H9 (cell line): ENCODE measurements at regions not wholly inside any gene's neighbourhood (a gene's known extent, or its start where the extent isn't known, plus 50 kb on each side); places are given as distances from the start of the nearest gene placed in this dataset.

Experiments used
- DNase-seq: peaks from one replicate; pipeline ENCODE4 v3.0.0-alpha.2; 2017
- H2AFZ ChIP-seq: one replicate; pipeline ENCODE4 v1.6.1; 2013; ENCODE audit warnings: mild to moderate bottlenecking, low read length, control low read depth, moderate library complexity
- H2AK5ac ChIP-seq: 2 replicates; pipeline ENCODE4 v1.6.1; 2013; ENCODE audit warnings: low read length, control low read depth, mixed read lengths; ENCODE audit not compliant: insufficient read length
- H2BK120ac ChIP-seq: one replicate; pipeline ENCODE4 v1.6.1; 2013; ENCODE audit warnings: low read depth, mild to moderate bottlenecking, low read length, control low read depth, inconsistent platforms; ENCODE audit not compliant: poor library complexity, severe bottlenecking
- H2BK12ac ChIP-seq: 2 replicates; pipeline ENCODE4 v1.6.1; 2013; ENCODE audit warnings: low read length, control low read depth, mixed read lengths, low read depth; ENCODE audit not compliant: insufficient read length
- H2BK15ac ChIP-seq: 2 replicates; pipeline ENCODE4 v1.6.1; 2013; ENCODE audit warnings: low read depth, low read length, control low read depth
- H2BK20ac ChIP-seq: one replicate; pipeline ENCODE4 v1.6.1; 2013; ENCODE audit warnings: low read depth, mild to moderate bottlenecking, low read length, control low read depth, inconsistent platforms; ENCODE audit not compliant: poor library complexity, severe bottlenecking
- H2BK5ac ChIP-seq: 2 replicates; pipeline ENCODE4 v1.6.1; 2013; ENCODE audit warnings: low read length, control low read depth, mixed read lengths; ENCODE audit not compliant: insufficient read length
- H3K14ac ChIP-seq: 2 replicates; pipeline ENCODE4 v1.6.1; 2013; ENCODE audit warnings: low read length, control low read depth; ENCODE audit not compliant: insufficient read depth
- H3K18ac ChIP-seq: 2 replicates; pipeline ENCODE4 v1.6.1; 2013; ENCODE audit warnings: low read depth, mild to moderate bottlenecking, mixed read lengths, low read length, control low read depth; ENCODE audit not compliant: insufficient read length
- H3K23ac ChIP-seq: 2 replicates; pipeline ENCODE4 v1.6.1; 2013; ENCODE audit warnings: low read length, control low read depth, mixed read lengths, low read depth; ENCODE audit not compliant: insufficient read length
- H3K23me2 ChIP-seq: 2 replicates; pipeline ENCODE4 v1.6.1; 2013; ENCODE audit warnings: low read depth, mild to moderate bottlenecking, mixed read lengths, low read length, control low read depth; ENCODE audit not compliant: insufficient read length, poor library complexity, severe bottlenecking
- H3K27ac ChIP-seq: 2 replicates; pipeline ENCODE4 v1.5.1; 2013; ENCODE audit warnings: low read length, control low read depth, mixed read lengths, low read depth; ENCODE audit not compliant: insufficient read length
- H3K27me3 ChIP-seq: 2 replicates; pipeline ENCODE4 v1.6.1; 2013; ENCODE audit warnings: low read length, control low read depth, inconsistent platforms; ENCODE audit not compliant: insufficient read depth
- H3K4ac ChIP-seq: 2 replicates; pipeline ENCODE4 v1.6.1; 2013; ENCODE audit warnings: low read depth, mild to moderate bottlenecking, control low read depth, inconsistent platforms, low read length, moderate library complexity
- H3K4me1 ChIP-seq: 2 replicates; pipeline ENCODE4 v1.6.1; 2013; ENCODE audit warnings: low read length, control low read depth, inconsistent platforms; ENCODE audit not compliant: insufficient read depth
- H3K4me2 ChIP-seq: 2 replicates; pipeline ENCODE4 v1.6.1; 2013; ENCODE audit warnings: low read length, control low read depth, mixed read lengths; ENCODE audit not compliant: insufficient read length, insufficient read depth
- H3K56ac ChIP-seq: 2 replicates; pipeline ENCODE4 v1.6.1; 2013; ENCODE audit warnings: low read depth, mild to moderate bottlenecking, mixed read lengths, low read length, control low read depth; ENCODE audit not compliant: insufficient read length
- H3K79me1 ChIP-seq: 2 replicates; pipeline ENCODE4 v1.6.1; 2013; ENCODE audit warnings: low read depth, mild to moderate bottlenecking, moderate library complexity, low read length, control low read depth, inconsistent platforms; ENCODE audit not compliant: insufficient read depth, poor library complexity, severe bottlenecking
- H3K79me2 ChIP-seq: 2 replicates; pipeline ENCODE4 v1.6.1; 2013; ENCODE audit warnings: low read length, control low read depth, inconsistent platforms; ENCODE audit not compliant: insufficient read depth
- H3K9ac ChIP-seq: 2 replicates; pipeline ENCODE4 v1.6.1; 2013; ENCODE audit warnings: low read length, control low read depth, mixed read lengths; ENCODE audit not compliant: insufficient read length; ENCODE audit errors: extremely low read depth
- H3K9me3 ChIP-seq: one replicate; pipeline ENCODE4 v1.6.1; 2013; ENCODE audit warnings: low read depth, low read length, inconsistent platforms; ENCODE audit not compliant: control insufficient read depth
- H3T11ph ChIP-seq: one replicate; pipeline ENCODE4 v1.6.1; 2013; ENCODE audit warnings: mild to moderate bottlenecking, low read length, control low read depth, inconsistent platforms
- H4K20me1 ChIP-seq: one replicate; pipeline ENCODE4 v1.6.1; 2013; ENCODE audit not compliant: control insufficient read depth, insufficient read length, insufficient read depth
- H4K5ac ChIP-seq: 2 replicates; pipeline ENCODE4 v1.6.1; 2013; ENCODE audit warnings: low read depth, mild to moderate bottlenecking, mixed read lengths, low read length, control low read depth; ENCODE audit not compliant: insufficient read length
- H4K8ac ChIP-seq: replicated peaks from 2 replicates; pipeline ENCODE4 v1.6.1; 2013; ENCODE audit warnings: low read length, control low read depth, mixed read lengths, low read depth; ENCODE audit not compliant: insufficient read length
- H4K91ac ChIP-seq: 2 replicates; pipeline ENCODE4 v1.6.1; 2013; ENCODE audit warnings: low read depth, mild to moderate bottlenecking, moderate library complexity, mixed read lengths, low read length, control low read depth; ENCODE audit not compliant: insufficient read length
- H3K27ac Mint-ChIP-seq, 3 experiments: 2 replicates in 2 of 3; 3 replicates in 1 of 3; pipeline ENCODE4 v1.8.0; 2020 to 2021; ENCODE audit warnings: mixed read lengths in 3 of 3, mild to moderate bottlenecking in 1 of 3, moderate library complexity in 1 of 3
- H3K27me3 Mint-ChIP-seq: 2 replicates; pipeline ENCODE4 v1.8.0; 2021; ENCODE audit warnings: low read depth, mild to moderate bottlenecking, moderate library complexity, mixed read lengths
- H3K36me3 Mint-ChIP-seq, 3 experiments: 2 replicates in 2 of 3; 3 replicates in 1 of 3; pipeline ENCODE4 v1.8.0; 2020 to 2021; ENCODE audit warnings: low read depth in 3 of 3, mixed read lengths in 3 of 3; ENCODE audit not compliant: insufficient read depth in 1 of 3
- H3K4me1 Mint-ChIP-seq, 2 experiments: 2 replicates each; pipeline ENCODE4 v1.8.0; 2020; ENCODE audit warnings: mixed read lengths in 2 of 2
- H3K4me3 Mint-ChIP-seq, 2 experiments: 2 replicates in 1 of 2; 3 replicates in 1 of 2; pipeline ENCODE4 v1.8.0; 2020 to 2021; ENCODE audit warnings: mild to moderate bottlenecking in 2 of 2, mixed read lengths in 2 of 2, moderate library complexity in 1 of 2
- H3K9me3 Mint-ChIP-seq, 2 experiments: 2 replicates in 1 of 2; 3 replicates in 1 of 2; pipeline ENCODE4 v1.8.0; 2020; ENCODE audit warnings: mild to moderate bottlenecking in 2 of 2, mixed read lengths in 2 of 2, moderate library complexity in 1 of 2
- CTCF ChIP-seq: fragments of 200-600 bp; sonication (generic); conservative IDR thresholded peaks from 3 replicates; pipeline ENCODE4 v1.8.0; 2021; ENCODE audit warnings: antibody characterized with exemption, mild to moderate bottlenecking
- WGBS: extraction: QIAGEN DNeasy Blood & Tissue Kit; methylation state at CpG from one replicate; pipeline ENCODE4 v1.1.7; 2013; ENCODE audit warnings: missing lambda C conversion rate, low lambda C conversion rate, mixed read lengths; ENCODE audit not compliant: insufficient read length; ENCODE audit errors: extremely low coverage; 5-methylcytosine and 5-hydroxymethylcytosine counted together

GRCh38 chr5:3266861-3267260 is 328.8 kb upstream of the IRX1 start:
- Histone ChIP-seq H3K27me3 (no peaks in the 10 kb centered on the region), H3K4me2 (no peak overlapping the region), H2BK12ac (no peak overlapping the region), H3T11ph (no peak overlapping the region), H3K79me2 (no peaks in the 10 kb centered on the region), H4K8ac (no peak overlapping the region), H2BK15ac (no peak overlapping the region), H3K9ac (no peak overlapping the region), H3K23ac (no peak overlapping the region), H2AK5ac (no peak overlapping the region), H3K14ac (no peak overlapping the region), H3K27ac (no peak overlapping the region), H3K4ac (no peak overlapping the region), H2BK120ac (no peak overlapping the region), H4K20me1 (no peaks in the 10 kb centered on the region), H3K23me2 (no peaks in the 10 kb centered on the region), H2BK20ac (no peak overlapping the region), H3K4me1 (no peaks in the 10 kb centered on the region), H3K9me3 (no peaks in the 10 kb centered on the region), H3K56ac (no peak overlapping the region), H3K18ac (no peak overlapping the region), H4K91ac (no peak overlapping the region), H3K79me1 (no peaks in the 10 kb centered on the region), H2AFZ (no peak overlapping the region), H4K5ac (no peak overlapping the region), H2BK5ac (no peak overlapping the region)
- DNase-seq, result no peak
- Mint-ChIP-seq H3K36me3 (0 out of 7 replicates have a peak, but pooled peaks cover 0 to 2% (median 0%) of the 10 kb centered on the region in 3 experiments), H3K27ac (no peak overlapping the region), H3K9me3 (0 out of 5 replicates have a peak, but pooled peaks cover 0 to 6% of the 10 kb centered on the region in 2 experiments), H3K4me1 (peaks cover 4 to 13% of the 10 kb centered on the region in 2 experiments), H3K27me3 (no peaks in the 10 kb centered on the region; the same call in 1 of the 2 replicates), H3K4me3 (no peak overlapping the region)
- TF ChIP-seq CTCF, result no peak
- WGBS, result no CpG with 5 or more reads among the region's 5 CpGs
